ENCODE measurements at regions not wholly inside any gene's neighbourhood (a gene's known extent, or its start where the extent isn't known, plus 50 kb on each side); places are given as distances from the start of the nearest gene placed in this dataset.

DNA sequence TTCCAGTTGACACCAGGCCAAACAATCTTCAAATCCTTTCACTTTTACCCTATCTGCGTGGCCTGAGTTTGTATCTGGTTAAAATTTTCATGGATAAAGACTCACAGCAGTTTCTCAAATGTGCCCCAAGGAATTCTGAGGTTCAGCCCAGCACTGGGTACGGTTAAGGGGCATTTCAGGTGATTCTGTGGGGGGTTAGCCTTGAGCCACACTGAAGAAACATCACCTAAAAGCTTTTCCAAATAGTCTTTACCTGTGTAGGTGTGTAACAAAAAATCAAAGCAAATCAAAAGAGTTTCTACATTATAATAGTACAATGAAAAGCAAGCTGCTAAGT, 83.8 kb upstream of the DNAJC1 start:
- TF ChIP-seq, protein P1, sequence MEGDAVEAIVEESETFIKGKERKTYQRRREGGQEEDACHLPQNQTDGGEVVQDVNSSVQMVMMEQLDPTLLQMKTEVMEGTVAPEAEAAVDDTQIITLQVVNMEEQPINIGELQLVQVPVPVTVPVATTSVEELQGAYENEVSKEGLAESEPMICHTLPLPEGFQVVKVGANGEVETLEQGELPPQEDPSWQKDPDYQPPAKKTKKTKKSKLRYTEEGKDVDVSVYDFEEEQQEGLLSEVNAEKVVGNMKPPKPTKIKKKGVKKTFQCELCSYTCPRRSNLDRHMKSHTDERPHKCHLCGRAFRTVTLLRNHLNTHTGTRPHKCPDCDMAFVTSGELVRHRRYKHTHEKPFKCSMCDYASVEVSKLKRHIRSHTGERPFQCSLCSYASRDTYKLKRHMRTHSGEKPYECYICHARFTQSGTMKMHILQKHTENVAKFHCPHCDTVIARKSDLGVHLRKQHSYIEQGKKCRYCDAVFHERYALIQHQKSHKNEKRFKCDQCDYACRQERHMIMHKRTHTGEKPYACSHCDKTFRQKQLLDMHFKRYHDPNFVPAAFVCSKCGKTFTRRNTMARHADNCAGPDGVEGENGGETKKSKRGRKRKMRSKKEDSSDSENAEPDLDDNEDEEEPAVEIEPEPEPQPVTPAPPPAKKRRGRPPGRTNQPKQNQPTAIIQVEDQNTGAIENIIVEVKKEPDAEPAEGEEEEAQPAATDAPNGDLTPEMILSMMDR (IDR thresholded peaks at IDR 0.05; ENCODE audit: low read depth, low read length) = no peak
- no peak for TF ChIP-seq EZH2phosphoT487 (IDR thresholded peaks at IDR 0.05; ENCODE audit: low read depth)
